Aorta (tissue), 5 donors: ENCODE measurements at regions not wholly inside any gene's neighbourhood (a gene's known extent, or its start where the extent isn't known, plus 50 kb on each side); places are given as distances from the start of the nearest gene placed in this dataset.

Experiments used
- ATAC-seq: fragments of 200-7000 bp; cut with Tn5 transposase; one replicate; pipeline ENCODE4 v1.9.1; 2022; ENCODE audit warnings: moderate library complexity; ENCODE audit not compliant: low FRiP score
- DNase-seq, 2 donors: peaks; one replicate each; pipeline ENCODE4 v3.0.0-alpha.2; 2020
- H3K27ac ChIP-seq, 2 donors: one replicate each; pipeline ENCODE4 v1.5.1; 2013; ENCODE audit warnings: low read length in 2 of 2, mild to moderate bottlenecking in 2 of 2, moderate library complexity in 2 of 2, control low read depth in 1 of 2, inconsistent platforms in 1 of 2, low read depth in 1 of 2
- H3K27me3 ChIP-seq, 2 donors: one replicate each; pipeline ENCODE4 v1.6.1; 2013; ENCODE audit warnings: control low read depth in 1 of 2, low read length in 1 of 2, mild to moderate bottlenecking in 1 of 2, moderate library complexity in 1 of 2; ENCODE audit not compliant: insufficient read depth in 2 of 2, control insufficient read depth in 1 of 2
- H3K36me3 ChIP-seq, 2 donors: one replicate each; pipeline ENCODE4 v1.6.1; 2013; ENCODE audit warnings: control low read depth in 1 of 2, low read length in 1 of 2, mild to moderate bottlenecking in 1 of 2; ENCODE audit not compliant: insufficient read depth in 2 of 2, control insufficient read depth in 1 of 2
- H3K4me1 ChIP-seq, 2 donors: one replicate each; pipeline ENCODE4 v1.6.1; 2013; ENCODE audit warnings: low read length in 2 of 2, control low read depth in 1 of 2, mild to moderate bottlenecking in 1 of 2, moderate library complexity in 1 of 2; ENCODE audit not compliant: insufficient read depth in 2 of 2, control insufficient read depth in 1 of 2
- H3K4me3 ChIP-seq, 2 donors: one replicate each; pipeline ENCODE4 v1.5.1; 2013; ENCODE audit warnings: low read length in 2 of 2, control low read depth in 1 of 2, mild to moderate bottlenecking in 1 of 2
- H3K9me3 ChIP-seq: one replicate; pipeline ENCODE4 v1.6.1; 2013; ENCODE audit warnings: mild to moderate bottlenecking, low read length; ENCODE audit not compliant: control insufficient read depth
- WGBS, 2 donors: extraction: QIAGEN DNeasy Blood & Tissue Kit; methylation state at CpG; one replicate each; pipeline ENCODE4 v1.1.7; 2013; 5-methylcytosine and 5-hydroxymethylcytosine counted together
- intact Hi-C, 2 donors: fragments of 100-400 bp; cut with DNase I; formaldehyde crosslinking; loops; one replicate each; pipeline versions ENCODE4 v1.14.2 to v1.15.0; 2022
- donor health status: healthy with polysubstance abuse.
- donor health status: Bipolar disorder and iron deficiency.
- donor health status: DM: no; HTN: no; CAD: no.
- donor health status: DM: no; HTN: no; CAD: no.
- donor health status: DM: yes; HTN: yes; CAD: no.

DNA sequence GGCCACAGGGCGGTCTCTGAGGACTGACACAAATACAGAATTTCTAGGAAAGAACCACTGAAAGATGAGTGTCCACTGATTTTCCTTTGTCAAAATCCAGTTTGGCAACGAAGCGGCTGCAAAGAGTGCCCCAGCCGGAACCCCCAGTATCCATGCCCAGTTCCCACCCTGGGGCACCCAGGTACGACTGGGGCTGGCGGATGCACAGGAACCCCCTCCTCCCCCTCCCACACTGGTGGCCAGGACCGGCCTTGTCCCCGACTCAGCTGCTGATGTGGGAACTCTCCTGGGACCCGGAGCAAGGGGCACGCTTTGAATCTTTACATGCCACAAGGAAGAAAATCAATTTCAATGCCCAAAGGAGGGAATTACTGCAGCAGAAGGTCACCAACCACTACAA, 220.8 kb upstream of the ZNF507 start:
- no peak for DNase-seq
- Histone ChIP-seq H3K4me3 (no peak overlapping the region), H3K4me1 (no peaks in the 10 kb centered on the region), H3K27me3 (no peaks in the 10 kb centered on the region), H3K27ac (no peak overlapping the region), H3K36me3 (no peaks in the 10 kb centered on the region), H3K9me3 (peaks cover 4% of the 10 kb centered on the region)
- intact Hi-C loops = no loop called here
- WGBS, 2 donors = 72 to 76% methylated on average over 10 of the region's 10 CpGs
- no peak for ATAC-seq

- ATAC-seq (no peak), DNase-seq (no peak)
- no peaks in the 10 kb centered on the region for H3K27me3 ChIP-seq
- no peak overlapping the region for H3K27ac ChIP-seq
- peaks cover 3% of the 10 kb centered on the region for H3K9me3 ChIP-seq
- no peaks in the 10 kb centered on the region for H3K36me3 ChIP-seq
- intact Hi-C loops = no loop called here
- H3K4me1 ChIP-seq = no peaks in the 10 kb centered on the region
- no peak overlapping the region for H3K4me3 ChIP-seq
- WGBS, 2 donors = 4 to 12% methylated on average over 10 of the region's 10 CpGs
Measured at GRCh38 chr19:32129141-32129540, 216.3 kb upstream of the ZNF507 start.

DNA sequence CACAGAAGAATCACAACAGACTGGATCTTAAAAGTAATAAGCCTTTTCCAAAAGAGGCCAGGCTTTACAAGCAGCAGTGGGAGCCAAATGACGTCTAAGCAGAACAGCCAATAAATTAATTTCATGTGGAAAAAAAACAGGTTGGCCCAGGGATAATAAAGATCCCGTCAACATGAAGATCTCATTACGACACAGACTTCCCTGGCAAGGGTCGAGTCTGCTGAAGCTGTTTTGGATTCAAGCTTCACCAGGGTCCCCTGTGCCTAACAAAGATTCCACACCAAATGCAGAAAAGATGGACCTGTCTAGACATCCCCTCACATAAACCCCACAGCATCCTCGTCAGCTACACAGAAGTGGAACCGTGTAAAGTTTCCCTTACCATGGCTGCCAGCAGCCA, 215.1 kb upstream of the ZNF507 start:
- intact Hi-C loops = no loop called here
- H3K27me3 ChIP-seq = no peaks in the 10 kb centered on the region
- H3K4me1 ChIP-seq = no peaks in the 10 kb centered on the region
- H3K36me3 ChIP-seq = no peaks in the 10 kb centered on the region
- ATAC-seq = no peak
- 21 to 33% methylated on average over 6 of the region's 6 CpGs for WGBS, 2 donors
- DNase-seq = no peak
- H3K9me3 ChIP-seq = peaks cover 3% of the 10 kb centered on the region
- H3K4me3 ChIP-seq = no peak overlapping the region
- no peak overlapping the region for H3K27ac ChIP-seq

- ATAC-seq = no peak
- WGBS, 2 donors = 75 to 79% methylated on average over 8 of the region's 8 CpGs
- no peak overlapping the region for H3K27ac ChIP-seq
- no peak overlapping the region for H3K4me3 ChIP-seq
- no peaks in the 10 kb centered on the region for H3K27me3 ChIP-seq
- no peaks in the 10 kb centered on the region for H3K4me1 ChIP-seq
- no peaks in the 10 kb centered on the region for H3K36me3 ChIP-seq
- intact Hi-C loops = no loop called here
- no peak for DNase-seq
- H3K9me3 ChIP-seq = peaks cover 1% of the 10 kb centered on the region
Measured at GRCh38 chr19:32131005-32131404, 214.4 kb upstream of the ZNF507 start.

GRCh38 chr19:32138416-32138815, 207.0 kb upstream of the ZNF507 start:
- WGBS, 2 donors = 77 to 80% methylated on average over 5 of the region's 5 CpGs
- no peak for ATAC-seq

DNA sequence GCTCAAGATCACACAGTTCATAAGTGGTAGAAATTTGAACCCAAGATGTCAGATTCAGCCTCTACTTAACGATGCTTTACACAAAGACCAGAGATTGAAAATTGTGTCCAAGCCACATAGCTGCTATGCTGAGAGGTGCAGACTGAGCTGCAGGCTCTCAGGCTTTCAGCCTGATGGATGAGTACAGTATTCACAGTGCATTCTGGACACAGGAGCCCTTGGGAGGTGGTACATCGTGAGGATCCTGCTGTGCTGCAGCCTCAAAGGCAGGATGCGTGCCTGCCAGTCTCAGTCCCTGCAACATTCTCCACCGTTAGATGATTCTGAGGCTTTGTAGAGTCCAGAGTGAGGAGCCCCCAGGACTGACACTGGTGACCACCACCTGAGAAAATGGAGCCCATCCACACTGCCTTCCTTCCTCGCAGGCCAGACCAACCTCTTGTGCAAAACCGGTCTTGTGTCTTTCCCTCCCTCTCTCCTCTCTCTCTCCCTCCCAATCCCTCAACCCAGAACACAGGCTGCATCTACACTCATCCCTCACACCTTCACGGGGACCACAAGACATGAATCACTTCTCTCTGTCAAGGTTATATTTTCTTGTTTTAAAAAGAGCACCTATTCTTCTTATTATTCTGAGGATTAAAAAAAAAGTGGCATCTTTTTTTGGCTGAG, 203.4 kb upstream of the ZNF507 start:
- intact Hi-C loops = no loop called here
- no peak for ATAC-seq

More at GRCh38 chr19:32138416-32138815, 207.0 kb upstream of the ZNF507 start:
- no peak for DNase-seq
- Histone ChIP-seq H3K36me3 (no peaks in the 10 kb centered on the region), H3K4me3 (no peak overlapping the region), H3K4me1 (no peaks in the 10 kb centered on the region), H3K9me3 (no peaks in the 10 kb centered on the region), H3K27ac (no peak overlapping the region), H3K27me3 (no peaks in the 10 kb centered on the region)
- intact Hi-C loops = no loop called here

DNA sequence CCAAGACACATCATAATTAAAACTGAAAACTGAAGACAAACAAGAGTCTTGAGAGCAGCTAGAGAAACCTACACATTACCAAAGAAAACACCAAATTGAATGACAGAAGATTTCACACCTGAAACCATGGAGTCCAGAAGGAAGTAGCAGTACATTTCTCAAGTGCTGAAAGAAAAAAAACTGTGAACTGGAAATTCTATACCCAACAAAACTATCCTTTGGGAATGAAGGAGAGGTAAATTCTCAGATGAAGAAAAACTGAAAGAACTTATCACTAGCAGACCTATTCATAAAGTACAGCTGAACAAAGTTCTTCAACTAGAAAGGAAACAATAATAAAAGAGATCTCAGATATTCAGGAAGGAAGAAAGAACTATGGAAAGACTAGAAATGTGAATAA, 198.7 kb upstream of the ZNF507 start:
- no peaks in the 10 kb centered on the region for H3K27me3 ChIP-seq
- no peak overlapping the region for H3K27ac ChIP-seq
- intact Hi-C loops = no loop called here
- no peak for DNase-seq
- H3K36me3 ChIP-seq = no peaks in the 10 kb centered on the region
- H3K4me1 ChIP-seq = no peaks in the 10 kb centered on the region
- H3K9me3 ChIP-seq = peaks cover 5% of the 10 kb centered on the region
- H3K4me3 ChIP-seq = no peak overlapping the region
- no peak for ATAC-seq

More for the DNA sequence above, 203.4 kb upstream of the ZNF507 start:
- peaks cover 5% of the 10 kb centered on the region for H3K9me3 ChIP-seq
- H3K27ac ChIP-seq = no peak overlapping the region
- no peaks in the 10 kb centered on the region for H3K36me3 ChIP-seq
- no peaks in the 10 kb centered on the region for H3K4me1 ChIP-seq
- no peak overlapping the region for H3K4me3 ChIP-seq
- WGBS, 2 donors = 43 to 50% methylated on average over 7 of the region's 7 CpGs
- H3K27me3 ChIP-seq = no peaks in the 10 kb centered on the region
- no peak for DNase-seq

DNA sequence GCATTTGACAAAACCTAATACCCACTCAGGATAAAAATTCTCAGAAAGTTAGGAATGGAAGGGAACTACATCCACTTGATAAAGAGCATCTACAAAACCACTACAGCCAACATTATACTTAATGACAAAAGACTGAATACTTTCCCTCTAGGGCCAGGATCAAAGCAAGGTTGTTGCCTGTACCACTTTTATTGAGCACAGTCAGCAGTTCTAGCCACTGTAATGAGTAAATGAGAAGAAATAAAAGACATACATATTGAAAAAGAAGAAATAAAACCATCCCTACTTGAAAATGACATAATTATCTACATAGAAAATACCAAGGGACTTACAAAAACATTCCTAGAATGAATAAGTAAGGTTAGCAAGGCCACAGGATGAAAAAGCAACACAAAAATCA, 194.8 kb upstream of the ZNF507 start:
- DNase-seq = no peak
- Histone ChIP-seq H3K9me3 (no peaks in the 10 kb centered on the region), H3K27ac (no peak overlapping the region), H3K4me1 (no peaks in the 10 kb centered on the region), H3K27me3 (no peaks in the 10 kb centered on the region), H3K36me3 (no peaks in the 10 kb centered on the region), H3K4me3 (no peak overlapping the region)
- intact Hi-C loops = no loop called here
- ATAC-seq = no peak

GRCh38 chr19:32154418-32154817, 191.0 kb upstream of the ZNF507 start:
- intact Hi-C loops = no loop called here
- no peaks in the 10 kb centered on the region for H3K36me3 ChIP-seq
- no peak overlapping the region for H3K4me3 ChIP-seq
- no peaks in the 10 kb centered on the region for H3K4me1 ChIP-seq
- no peak overlapping the region for H3K27ac ChIP-seq
- 86% methylated on average over 4 of the region's 4 CpGs for WGBS, 2 donors
- H3K27me3 ChIP-seq = no peaks in the 10 kb centered on the region
- no peaks in the 10 kb centered on the region for H3K9me3 ChIP-seq
- DNase-seq = no peak
- ATAC-seq = no peak
